Endometrial microvascular endothelial cells (primary cell): ENCODE measurements at regions not wholly inside any gene's neighbourhood (a gene's known extent, or its start where the extent isn't known, plus 50 kb on each side); places are given as distances from the start of the nearest gene placed in this dataset.
"Not testable (repeated sequence)": the region's sequence is repeated elsewhere in the genome, so short reads cannot be mapped to it uniquely, and the experiment has no call there.

Experiments
- in situ Hi-C: cut with HindIII; loops from 2 replicates; pipeline ENCODE4 v1.10.0; 2017; ENCODE audit warnings: low sequenced_read_pairs, low pct_unique_long_range_greater_than_20kb; ENCODE audit errors: inconsistent ontology term

- in situ Hi-C loops = no loop called here
Observed at GRCh38 chr6:44740566-44741120, 353.1 kb downstream of the CDC5L start.

- in situ Hi-C loops = no loop called here
Observed at GRCh38 chr6:44742201-44742600, 354.7 kb downstream of the CDC5L start.

GRCh38 chr6:44742828-44743372, 355.4 kb downstream of the CDC5L start:
- in situ Hi-C loops = no loop called here

GRCh38 chr6:44760116-44760515, 372.6 kb downstream of the CDC5L start:
- in situ Hi-C loops = not testable (repeated sequence)

- in situ Hi-C loops = no loop called here
Observed at GRCh38 chr6:44761046-44761445, 373.5 kb downstream of the CDC5L start.

GRCh38 chr6:44762496-44762895, 375.0 kb downstream of the CDC5L start:
- in situ Hi-C loops = no loop called here

GRCh38 chr6:44771647-44772415, 384.3 kb downstream of the CDC5L start:
- in situ Hi-C loops = no loop called here

GRCh38 chr6:44772838-44773237, 385.3 kb downstream of the CDC5L start:
- in situ Hi-C loops = no loop called here

- in situ Hi-C loops = no loop called here
Observed at GRCh38 chr6:44775121-44775520, 387.6 kb downstream of the CDC5L start.

- in situ Hi-C loops = no loop called here
Observed at GRCh38 chr6:44776344-44776743, 388.8 kb downstream of the CDC5L start.

GRCh38 chr6:44778513-44778912, 391.0 kb downstream of the CDC5L start:
- in situ Hi-C loops = no loop called here
